Activated T-cell treated with anti-CD3 and anti-CD28 coated beads, Interleukin-2, amount 50 U/mL, for 24 hours (primary cell): ENCODE measurements at regions not wholly inside any gene's neighbourhood (a gene's known extent, or its start where the extent isn't known, plus 50 kb on each side); places are given as distances from the start of the nearest gene placed in this dataset.
"Not testable (repeated sequence)": the region's sequence is repeated elsewhere in the genome, so short reads cannot be mapped to it uniquely, and the experiment has no call there.

Experiments used
- DNase-seq: peaks from one replicate; pipeline ENCODE4 v3.0.0-alpha.2; 2020
- H3K27ac Mint-ChIP-seq: 2 replicates; pipeline ENCODE4 v1.8.0; 2020; ENCODE audit warnings: mild to moderate bottlenecking, mixed read lengths
- H3K27me3 Mint-ChIP-seq: 2 replicates; pipeline ENCODE4 v1.8.0; 2020; ENCODE audit warnings: mixed read lengths
- H3K36me3 Mint-ChIP-seq: 2 replicates; pipeline ENCODE4 v1.8.0; 2020; ENCODE audit warnings: low read depth, mixed read lengths
- H3K4me1 Mint-ChIP-seq: 2 replicates; pipeline ENCODE4 v1.8.0; 2020; ENCODE audit warnings: low read depth, mixed read lengths
- H3K4me3 Mint-ChIP-seq: 2 replicates; pipeline ENCODE4 v1.8.0; 2020; ENCODE audit warnings: mild to moderate bottlenecking, moderate library complexity, mixed read lengths
- H3K9me3 Mint-ChIP-seq: 2 replicates; pipeline ENCODE4 v1.8.0; 2020; ENCODE audit warnings: mixed read lengths

GRCh38 chr10:35874311-35875015, 232.4 kb upstream of the FZD8 start:
- no peak overlapping the region for H3K27ac Mint-ChIP-seq
- H3K4me3 Mint-ChIP-seq = no peak overlapping the region
- H3K9me3 Mint-ChIP-seq = no peaks in the 10 kb centered on the region
- H3K27me3 Mint-ChIP-seq = no peaks in the 10 kb centered on the region
- no peaks in the 10 kb centered on the region for H3K36me3 Mint-ChIP-seq
- no peaks in the 10 kb centered on the region for H3K4me1 Mint-ChIP-seq
- no peak for DNase-seq

GRCh38 chr10:35872671-35873070, 230.6 kb upstream of the FZD8 start:
- H3K27me3 Mint-ChIP-seq = no peaks in the 10 kb centered on the region
- H3K36me3 Mint-ChIP-seq = no peaks in the 10 kb centered on the region
- H3K4me1 Mint-ChIP-seq = no peaks in the 10 kb centered on the region
- no peaks in the 10 kb centered on the region for H3K9me3 Mint-ChIP-seq
- no peak for DNase-seq
- H3K4me3 Mint-ChIP-seq = no peak overlapping the region
- H3K27ac Mint-ChIP-seq = no peak overlapping the region

GRCh38 chr10:35870665-35871310, 228.7 kb upstream of the FZD8 start:
- Mint-ChIP-seq H3K27me3 (no peaks in the 10 kb centered on the region), H3K4me3 (no peak overlapping the region), H3K4me1 (no peaks in the 10 kb centered on the region), H3K27ac (no peak overlapping the region), H3K36me3 (no peaks in the 10 kb centered on the region), H3K9me3 (no peaks in the 10 kb centered on the region)
- no peak for DNase-seq

GRCh38 chr10:35858676-35859283, 216.7 kb upstream of the FZD8 start:
- not testable (repeated sequence) for H3K4me3 Mint-ChIP-seq, H3K36me3 Mint-ChIP-seq, H3K4me1 Mint-ChIP-seq, DNase-seq, H3K27me3 Mint-ChIP-seq, H3K9me3 Mint-ChIP-seq, H3K27ac Mint-ChIP-seq

- H3K27ac Mint-ChIP-seq = no peak overlapping the region
- no peak for DNase-seq
- no peaks in the 10 kb centered on the region for H3K9me3 Mint-ChIP-seq
These were observed 215.8 kb upstream of the FZD8 start for GRCh38 chr10:35857860-35858259.

GRCh38 chr10:35855155-35855947, 213.3 kb upstream of the FZD8 start:
- no peak overlapping the region for H3K4me3 Mint-ChIP-seq
- no peak overlapping the region for H3K27ac Mint-ChIP-seq

More at GRCh38 chr10:35857860-35858259, 215.8 kb upstream of the FZD8 start:
- no peaks in the 10 kb centered on the region for H3K27me3 Mint-ChIP-seq
- H3K4me1 Mint-ChIP-seq = no peaks in the 10 kb centered on the region
- no peak overlapping the region for H3K4me3 Mint-ChIP-seq
- no peaks in the 10 kb centered on the region for H3K36me3 Mint-ChIP-seq

GRCh38 chr10:35854661-35855060, 212.6 kb upstream of the FZD8 start:
- DNase-seq = no peak
- Mint-ChIP-seq H3K9me3 (no peaks in the 10 kb centered on the region), H3K36me3 (no peaks in the 10 kb centered on the region), H3K4me3 (no peak overlapping the region), H3K4me1 (no peaks in the 10 kb centered on the region), H3K27me3 (no peaks in the 10 kb centered on the region), H3K27ac (no peak overlapping the region)

More at GRCh38 chr10:35855155-35855947, 213.3 kb upstream of the FZD8 start:
- DNase-seq = no peak
- H3K4me1 Mint-ChIP-seq = no peaks in the 10 kb centered on the region
- no peaks in the 10 kb centered on the region for H3K36me3 Mint-ChIP-seq
- H3K27me3 Mint-ChIP-seq = no peaks in the 10 kb centered on the region
- no peaks in the 10 kb centered on the region for H3K9me3 Mint-ChIP-seq

GRCh38 chr10:35852721-35853120, 210.6 kb upstream of the FZD8 start:
- no peak for DNase-seq
- H3K36me3 Mint-ChIP-seq = no peaks in the 10 kb centered on the region
- no peaks in the 10 kb centered on the region for H3K9me3 Mint-ChIP-seq
- no peaks in the 10 kb centered on the region for H3K4me1 Mint-ChIP-seq
- no peak overlapping the region for H3K27ac Mint-ChIP-seq
- no peaks in the 10 kb centered on the region for H3K27me3 Mint-ChIP-seq
- H3K4me3 Mint-ChIP-seq = no peak overlapping the region

GRCh38 chr10:35848412-35848811, 206.3 kb upstream of the FZD8 start:
- H3K27ac Mint-ChIP-seq = no peak overlapping the region
- H3K4me1 Mint-ChIP-seq = no peaks in the 10 kb centered on the region
- no peaks in the 10 kb centered on the region for H3K9me3 Mint-ChIP-seq
- H3K36me3 Mint-ChIP-seq = no peaks in the 10 kb centered on the region
- no peak overlapping the region for H3K4me3 Mint-ChIP-seq
- no peaks in the 10 kb centered on the region for H3K27me3 Mint-ChIP-seq
- no peak for DNase-seq

GRCh38 chr10:35844686-35845085, 202.6 kb upstream of the FZD8 start:
- DNase-seq = no peak
- Mint-ChIP-seq H3K27me3 (no peaks in the 10 kb centered on the region), H3K36me3 (no peaks in the 10 kb centered on the region), H3K9me3 (peaks cover 11% of the 10 kb centered on the region), H3K4me1 (no peaks in the 10 kb centered on the region), H3K27ac (no peak overlapping the region), H3K4me3 (no peak overlapping the region)

GRCh38 chr10:35843524-35844181, 201.6 kb upstream of the FZD8 start:
- H3K9me3 Mint-ChIP-seq = peaks cover 16% of the 10 kb centered on the region
- no peaks in the 10 kb centered on the region for H3K4me1 Mint-ChIP-seq
- H3K36me3 Mint-ChIP-seq = no peaks in the 10 kb centered on the region
- no peaks in the 10 kb centered on the region for H3K27me3 Mint-ChIP-seq
- no peak overlapping the region for H3K27ac Mint-ChIP-seq
- H3K4me3 Mint-ChIP-seq = no peak overlapping the region
- DNase-seq = no peak

GRCh38 chr10:35838054-35838453, 196.0 kb upstream of the FZD8 start:
- no peak for DNase-seq
- no peaks in the 10 kb centered on the region for H3K36me3 Mint-ChIP-seq
- no peak overlapping the region for H3K27ac Mint-ChIP-seq

GRCh38 chr10:35835545-35835944, 193.4 kb upstream of the FZD8 start:
- no peak for DNase-seq
- Mint-ChIP-seq H3K4me1 (no peaks in the 10 kb centered on the region), H3K4me3 (no peak overlapping the region), H3K27ac (no peak overlapping the region), H3K9me3 (peaks cover 9% of the 10 kb centered on the region), H3K36me3 (no peaks in the 10 kb centered on the region), H3K27me3 (no peaks in the 10 kb centered on the region)

More at GRCh38 chr10:35838054-35838453, 196.0 kb upstream of the FZD8 start:
- peaks cover 16% of the 10 kb centered on the region for H3K9me3 Mint-ChIP-seq
- no peaks in the 10 kb centered on the region for H3K4me1 Mint-ChIP-seq
- no peak overlapping the region for H3K4me3 Mint-ChIP-seq
- H3K27me3 Mint-ChIP-seq = no peaks in the 10 kb centered on the region

- H3K4me3 Mint-ChIP-seq = no peak overlapping the region
- H3K27me3 Mint-ChIP-seq = no peaks in the 10 kb centered on the region
- peaks cover 8% of the 10 kb centered on the region for H3K9me3 Mint-ChIP-seq
- H3K4me1 Mint-ChIP-seq = no peaks in the 10 kb centered on the region
- no peak overlapping the region for H3K27ac Mint-ChIP-seq
- no peaks in the 10 kb centered on the region for H3K36me3 Mint-ChIP-seq
- DNase-seq = no peak
These were observed 192.9 kb upstream of the FZD8 start for GRCh38 chr10:35834877-35835494.
